T-cell (primary cell): ENCODE measurements at regions not wholly inside any gene's neighbourhood (a gene's known extent, or its start where the extent isn't known, plus 50 kb on each side); places are given as distances from the start of the nearest gene placed in this dataset.

Experiments
- ATAC-seq, 4 experiments: fragments of 200-7000 bp in 3 of 4; fragments of 150-1000 bp in 1 of 4; cut with Tn5 transposase; replicated peaks in 1 of 4; 1 replicate in 3 of 4; 2 replicates in 1 of 4; pipeline ENCODE4 v1.10.0; 2021; ENCODE audit warnings: moderate library complexity in 3 of 4, mild to moderate bottlenecking in 2 of 4, moderate number of reproducible peaks in 1 of 4
- CTCF ChIA-PET, 2 donors: fragments of 300-600 bp; sonication (Branson Sonifier 250); formaldehyde crosslinking; loops; one replicate each; lab custom pipeline; 2022; ENCODE audit warnings: antibody characterized with exemption in 2 of 2; lab: Charles Lee
- POLR2A ChIA-PET, 2 donors: fragments of 300-600 bp; sonication (Branson Sonifier 250); formaldehyde crosslinking; loops; one replicate each; lab custom pipeline; 2022; ENCODE audit warnings: antibody characterized with exemption in 2 of 2; lab: Charles Lee
- DNase-seq, 35 experiments: peaks; one replicate each; pipeline versions ENCODE4 v3.0.0 to v3.0.0-alpha.2; 2013 to 2023
- H3K27ac ChIP-seq: one replicate; pipeline ENCODE4 v1.5.1; 2013; ENCODE audit warnings: low read length
- H3K27me3 ChIP-seq, 2 experiments: replicated peaks in 1 of 2; 1 replicate in 1 of 2; 2 replicates in 1 of 2; pipeline versions ENCODE4 v1.6.1 to v1.7.0; 2013; ENCODE audit warnings: low read length in 1 of 2, mixed read lengths in 1 of 2; ENCODE audit not compliant: control insufficient read depth in 2 of 2, insufficient read depth in 2 of 2; ENCODE audit errors: extremely low read depth in 1 of 2
- H3K36me3 ChIP-seq, 2 donors: 1 replicate in 1 of 2; 2 replicates in 1 of 2; pipeline versions ENCODE4 v1.6.1 to v1.7.0; 2013; ENCODE audit warnings: low read length in 1 of 2; ENCODE audit not compliant: control insufficient read depth in 2 of 2, insufficient read depth in 1 of 2; ENCODE audit errors: extremely low read depth in 1 of 2
- H3K4me1 ChIP-seq, 2 experiments: 1 replicate in 1 of 2; 2 replicates in 1 of 2; pipeline versions ENCODE4 v1.6.1 to v1.7.0; 2013; ENCODE audit warnings: low read length in 2 of 2, mixed read lengths in 1 of 2; ENCODE audit not compliant: insufficient read depth in 2 of 2, control insufficient read depth in 1 of 2; ENCODE audit errors: extremely low read depth in 1 of 2
- H3K4me3 ChIP-seq, 2 donors: 1 replicate in 1 of 2; 2 replicates in 1 of 2; pipeline versions ENCODE4 v1.5.1 to v1.7.0; 2013; ENCODE audit warnings: mild to moderate bottlenecking in 2 of 2, low read length in 1 of 2, moderate library complexity in 1 of 2; ENCODE audit not compliant: control insufficient read depth in 1 of 2; ENCODE audit errors: extremely low read depth in 1 of 2
- H3K9me3 ChIP-seq: 2 replicates; pipeline ENCODE4 v1.7.0; 2013
- H3K27ac Mint-ChIP-seq, 2 donors: one replicate each; pipeline ENCODE4 v1.8.0; 2020 to 2021; ENCODE audit warnings: mild to moderate bottlenecking in 2 of 2, mixed read lengths in 2 of 2
- H3K27me3 Mint-ChIP-seq, 2 donors: one replicate each; pipeline ENCODE4 v1.8.0; 2021 to 2022; ENCODE audit warnings: mixed read lengths in 2 of 2
- H3K36me3 Mint-ChIP-seq: one replicate; pipeline ENCODE4 v1.8.0; 2021; ENCODE audit warnings: mixed read lengths
- H3K4me1 Mint-ChIP-seq, 3 donors: one replicate each; pipeline ENCODE4 v1.8.0; 2020 to 2022; ENCODE audit warnings: mixed read lengths in 3 of 3, mild to moderate bottlenecking in 1 of 3
- H3K4me3 Mint-ChIP-seq, 3 donors: one replicate each; pipeline ENCODE4 v1.8.0; 2020 to 2022; ENCODE audit warnings: mild to moderate bottlenecking in 3 of 3, mixed read lengths in 3 of 3, moderate library complexity in 3 of 3
- H3K9me3 Mint-ChIP-seq, 3 donors: one replicate each; pipeline ENCODE4 v1.8.0; 2020 to 2022; ENCODE audit warnings: mixed read lengths in 3 of 3
- WGBS: methylation state at CpG from one replicate; pipeline ENCODE4 v1.1.5; 2013; ENCODE audit warnings: missing lambda C conversion rate; ENCODE audit not compliant: insufficient coverage; 5-methylcytosine and 5-hydroxymethylcytosine counted together

DNA sequence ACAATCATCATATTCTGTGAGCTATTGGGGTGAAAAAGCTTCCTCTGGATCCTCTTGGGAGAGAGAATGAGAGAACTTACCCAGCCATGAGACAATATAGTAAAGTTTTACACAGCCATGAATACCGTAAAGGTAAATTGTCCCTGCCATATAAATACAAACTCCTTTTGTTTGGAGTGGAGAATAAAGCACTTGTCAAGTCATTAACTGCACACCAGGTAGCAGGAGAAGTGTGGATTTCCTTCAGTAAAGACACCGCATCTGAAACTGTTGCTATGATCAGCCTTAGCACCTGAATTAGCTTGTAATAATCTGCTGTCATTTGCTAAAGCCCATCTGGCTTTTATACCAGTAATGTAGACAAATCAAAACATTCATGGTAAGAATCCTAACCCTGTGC lies 336.6 kb upstream of the SLCO3A1 start:
- Mint-ChIP-seq H3K4me3 (no peak overlapping the region), H3K9me3 (peaks cover 0 to 3% (median 0%) of the 10 kb centered on the region in 3 donors), H3K27me3 (no peaks in the 10 kb centered on the region), H3K36me3 (no peaks in the 10 kb centered on the region), H3K27ac (no peak overlapping the region), H3K4me1 (peaks cover 0 to 25% (median 6%) of the 10 kb centered on the region in 3 donors)
- POLR2A ChIA-PET = no interaction called here
- no peak for ATAC-seq
- Histone ChIP-seq H3K36me3 (no peaks in the 10 kb centered on the region), H3K9me3 (no peaks in the 10 kb centered on the region), H3K27ac (no peak overlapping the region), H3K27me3 (no peaks in the 10 kb centered on the region), H3K4me1 (no peaks in the 10 kb centered on the region), H3K4me3 (no peak overlapping the region)
- WGBS = 100% methylated on average over 1 of the region's 2 CpGs
- no peak for DNase-seq
- CTCF ChIA-PET = no interaction called here

DNA sequence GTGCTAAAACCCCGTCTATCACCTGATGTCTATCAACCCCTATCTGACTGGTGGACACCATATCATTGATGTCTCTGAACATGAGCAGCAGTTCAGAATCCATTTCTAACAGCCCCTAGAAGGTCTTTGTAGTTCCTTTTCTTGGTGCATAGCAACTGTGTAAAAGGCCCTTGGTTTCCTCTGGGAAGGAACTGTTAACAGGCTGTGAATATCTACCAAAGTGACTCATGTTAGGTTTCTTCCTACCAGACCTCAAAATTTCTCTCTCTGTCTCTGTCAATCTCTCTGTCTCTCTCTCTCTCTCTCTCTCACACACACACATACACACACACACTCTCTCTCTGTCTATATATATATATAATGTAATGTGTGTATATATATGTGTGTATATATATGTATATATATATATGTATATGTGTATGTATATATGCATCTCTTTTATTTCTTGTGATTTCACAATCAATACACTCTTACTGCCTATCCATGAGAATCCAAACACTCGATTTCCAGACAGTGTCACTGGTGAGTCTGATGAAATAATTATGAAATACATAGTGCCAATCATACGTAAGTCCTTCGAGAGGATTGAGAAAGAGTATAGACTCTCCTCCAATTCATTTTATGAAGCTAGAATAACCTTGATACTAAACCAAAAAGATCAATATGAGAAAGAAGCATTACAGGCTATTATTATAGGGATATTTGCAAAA lies 335.9 kb upstream of the SLCO3A1 start:
- Histone ChIP-seq H3K4me3 (no peak overlapping the region), H3K36me3 (no peaks in the 10 kb centered on the region), H3K4me1 (peaks cover 0 to under 1% of the 10 kb centered on the region in 2 experiments), H3K27ac (no peak overlapping the region), H3K27me3 (no peaks in the 10 kb centered on the region), H3K9me3 (no peaks in the 10 kb centered on the region)
- no peak for DNase-seq
- Mint-ChIP-seq H3K9me3 (peaks cover 0 to 3% (median 0%) of the 10 kb centered on the region in 3 donors), H3K4me1 (peaks cover 8 to 32% (median 11%) of the 10 kb centered on the region in 3 donors), H3K27me3 (no peaks in the 10 kb centered on the region), H3K36me3 (no peaks in the 10 kb centered on the region), H3K27ac (no peak overlapping the region), H3K4me3 (no peak overlapping the region)
- ATAC-seq = no peak
- ChIA-PET CTCF (interaction anchor here (0.6 to 1.2 kb wide), 2 partner anchors 214 to 366 kb away, joined by 4 to 6 read pairs; no protein-coding TSS in a partner anchor), POLR2A (no interaction called here)
- WGBS = 100% methylated on average over 1 of the region's 4 CpGs

DNA sequence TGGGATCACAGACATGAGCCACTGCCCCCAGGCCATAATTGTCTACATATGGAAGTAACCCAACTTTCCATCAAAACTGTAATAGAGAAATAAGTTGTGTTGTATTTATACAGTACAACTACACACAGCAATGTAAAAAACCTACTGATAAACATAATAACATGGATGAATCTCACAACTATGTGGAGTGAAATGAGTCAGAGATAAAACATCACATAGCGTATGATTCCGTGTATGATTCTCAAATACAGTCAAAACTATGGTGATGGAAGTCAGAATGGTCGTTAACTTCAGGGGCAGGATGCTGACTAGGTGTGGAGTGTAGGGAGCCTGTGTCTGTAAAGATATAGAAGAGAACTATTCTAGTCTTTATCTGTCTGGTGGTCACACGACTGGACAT lies 332.7 kb upstream of the SLCO3A1 start:
- CTCF ChIA-PET = interaction anchor here in 1 of 2 donors (1.1 kb wide), 1 partner anchor 218 kb away, joined by 5 read pairs; no protein-coding TSS in a partner anchor
- no peak overlapping the region for H3K4me3 Mint-ChIP-seq
- H3K27me3 ChIP-seq = no peaks in the 10 kb centered on the region
- peaks cover 0 to 5% of the 10 kb centered on the region in 2 donors for H3K27me3 Mint-ChIP-seq
- no peak for ATAC-seq
- no peaks in the 10 kb centered on the region for H3K36me3 ChIP-seq
- H3K9me3 Mint-ChIP-seq = peaks cover 0 to 3% (median 0%) of the 10 kb centered on the region in 3 donors
- no peaks in the 10 kb centered on the region for H3K36me3 Mint-ChIP-seq
- H3K4me1 ChIP-seq = peaks cover 4 to 5% of the 10 kb centered on the region in 2 experiments
- peaks cover 18 to 46% (median 31%) of the 10 kb centered on the region in 3 donors for H3K4me1 Mint-ChIP-seq
- H3K27ac ChIP-seq = no peak overlapping the region
- DNase-seq = no peak
- POLR2A ChIA-PET = no interaction called here
- H3K9me3 ChIP-seq = no peaks in the 10 kb centered on the region
- WGBS = 50% methylated on average over 3 of the region's 4 CpGs
- H3K27ac Mint-ChIP-seq = no peak overlapping the region
- no peak overlapping the region for H3K4me3 ChIP-seq

DNA sequence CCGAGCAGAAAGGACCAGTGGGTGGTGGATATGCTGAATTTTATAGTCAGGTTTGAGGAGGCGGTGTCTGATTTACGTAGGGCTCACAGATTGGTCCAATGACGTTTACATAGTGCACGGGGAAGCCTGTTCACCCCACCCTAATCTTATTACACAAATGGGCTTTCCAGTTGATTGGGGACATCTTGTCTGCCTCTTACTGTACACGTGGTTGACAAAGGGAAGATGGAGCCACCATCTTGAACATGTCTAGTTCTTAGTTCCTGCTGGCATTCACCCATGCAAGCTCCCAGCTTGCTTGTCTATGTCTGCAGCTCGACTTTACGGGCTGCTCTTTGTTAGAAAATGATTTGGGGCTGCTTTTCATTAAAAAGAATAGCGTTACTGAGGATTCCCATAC lies 332.0 kb upstream of the SLCO3A1 start:
- Histone ChIP-seq H3K4me1 (peaks cover 4 to 5% of the 10 kb centered on the region in 2 experiments), H3K4me3 (no peak overlapping the region), H3K27ac (no peak overlapping the region), H3K9me3 (no peaks in the 10 kb centered on the region), H3K27me3 (no peaks in the 10 kb centered on the region), H3K36me3 (no peaks in the 10 kb centered on the region)
- H3K27ac Mint-ChIP-seq = no peak overlapping the region
- CTCF ChIA-PET = interaction anchor here in 1 of 2 donors (0.6 to 1.1 kb wide), 2 partner anchors 212 to 219 kb away, joined by 3 to 5 read pairs; no protein-coding TSS in a partner anchor
- no peaks in the 10 kb centered on the region for H3K36me3 Mint-ChIP-seq
- POLR2A ChIA-PET = no interaction called here
- peaks cover 0 to 9% of the 10 kb centered on the region in 2 donors for H3K27me3 Mint-ChIP-seq
- ATAC-seq (no peak), DNase-seq (no peak)
- 70% methylated on average over 2 of the region's 9 CpGs for WGBS
- peaks cover 18 to 48% (median 38%) of the 10 kb centered on the region in 3 donors for H3K4me1 Mint-ChIP-seq
- H3K9me3 Mint-ChIP-seq = peaks cover 0 to 3% (median 0%) of the 10 kb centered on the region in 3 donors
- no peak overlapping the region for H3K4me3 Mint-ChIP-seq

DNA sequence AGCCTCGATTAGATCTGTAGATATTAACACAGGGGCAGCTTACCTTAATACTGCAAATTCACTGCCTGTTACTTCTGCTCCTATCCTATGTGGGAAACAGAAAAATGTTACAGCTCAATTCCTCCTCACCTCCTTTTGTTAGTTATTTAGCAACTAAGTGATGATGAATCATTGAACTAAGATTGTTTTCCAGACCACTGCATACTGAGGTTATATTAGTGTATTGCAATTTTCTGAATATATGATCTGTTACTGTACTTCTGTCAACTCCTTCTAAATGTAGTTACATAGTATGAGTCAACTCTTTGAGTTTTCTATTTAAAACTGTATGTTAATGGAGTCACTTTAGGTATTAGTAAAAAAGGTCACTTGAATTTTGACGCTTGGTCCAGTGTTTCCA lies 331.5 kb upstream of the SLCO3A1 start:
- H3K36me3 Mint-ChIP-seq = no peaks in the 10 kb centered on the region
- Histone ChIP-seq H3K27me3 (no peaks in the 10 kb centered on the region), H3K36me3 (no peaks in the 10 kb centered on the region), H3K27ac (no peak overlapping the region), H3K4me3 (no peak overlapping the region), H3K9me3 (no peaks in the 10 kb centered on the region), H3K4me1 (peaks cover 4 to 5% of the 10 kb centered on the region in 2 experiments)
- POLR2A ChIA-PET = no interaction called here
- no peak for DNase-seq
- ATAC-seq = no peak
- H3K27ac Mint-ChIP-seq = no peak overlapping the region
- CTCF ChIA-PET = interaction anchor here in 1 of 2 donors (0.6 to 1.1 kb wide), 2 partner anchors 212 to 220 kb away, joined by 3 to 5 read pairs; no protein-coding TSS in a partner anchor
- 80% methylated on average over 1 of the region's 2 CpGs for WGBS
- H3K4me1 Mint-ChIP-seq = peaks cover 18 to 51% (median 42%) of the 10 kb centered on the region in 3 donors
- H3K9me3 Mint-ChIP-seq = peaks cover 0 to 3% (median 0%) of the 10 kb centered on the region in 3 donors
- H3K4me3 Mint-ChIP-seq = no peak overlapping the region
- H3K27me3 Mint-ChIP-seq = peaks cover 0 to 12% of the 10 kb centered on the region in 2 donors

DNA sequence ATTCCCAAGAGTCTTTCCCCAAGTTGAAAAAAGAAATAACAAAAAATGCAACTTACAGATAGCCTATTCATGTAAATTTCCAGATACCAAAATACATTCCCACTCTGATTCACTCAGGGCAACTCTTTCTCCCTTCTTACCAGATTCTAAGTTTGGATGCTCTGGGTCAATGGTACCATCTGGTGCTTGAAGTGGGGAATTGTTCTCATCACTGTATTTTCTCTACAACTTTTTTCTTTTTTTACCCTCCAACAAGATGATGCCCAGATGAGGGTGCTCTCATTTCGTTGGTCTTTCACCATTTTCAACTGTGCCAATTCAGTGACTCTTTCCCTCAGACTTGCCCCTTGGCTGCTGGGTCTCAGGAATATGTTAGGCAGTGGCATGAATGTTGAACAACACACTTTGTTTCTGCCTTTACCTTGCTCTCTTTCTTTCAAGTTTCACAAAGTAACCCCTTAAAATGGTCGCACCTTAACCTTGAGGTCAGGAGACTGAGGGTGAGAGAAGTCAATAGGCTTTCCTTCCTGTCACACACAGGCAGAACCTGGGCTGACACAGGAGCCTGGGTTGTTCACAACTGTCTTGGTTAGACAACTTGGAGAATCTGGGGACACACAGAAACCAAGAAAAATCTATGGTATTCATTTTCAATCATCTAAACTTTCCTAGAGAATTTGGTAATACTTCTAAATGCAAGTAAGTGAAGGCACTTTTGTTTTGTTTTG lies 330.7 kb upstream of the SLCO3A1 start:
- H3K36me3 Mint-ChIP-seq = no peaks in the 10 kb centered on the region
- WGBS = no CpG with 5 or more reads among the region's 2 CpGs
- peaks cover 4 to 5% of the 10 kb centered on the region in 2 experiments for H3K4me1 ChIP-seq
- H3K27me3 Mint-ChIP-seq = peaks cover 0 to 12% of the 10 kb centered on the region in 2 donors
- CTCF ChIA-PET = no interaction called here
- H3K27ac ChIP-seq = no peak overlapping the region
- H3K36me3 ChIP-seq = no peaks in the 10 kb centered on the region
- H3K27ac Mint-ChIP-seq = peak overlapping the region in 1 of 2 donors; percentile 6
- POLR2A ChIA-PET = no interaction called here
- peaks cover 0 to 3% (median 0%) of the 10 kb centered on the region in 3 donors for H3K9me3 Mint-ChIP-seq
- H3K4me1 Mint-ChIP-seq = peaks cover 18 to 45% (median 44%) of the 10 kb centered on the region in 3 donors
- no peaks in the 10 kb centered on the region for H3K9me3 ChIP-seq
- DNase-seq (peak in 10 of 35 experiments; percentile 3 to 63 (median 10)), ATAC-seq (peak; percentile 35 to 60 (median 56))
- H3K4me3 ChIP-seq = no peak overlapping the region
- H3K27me3 ChIP-seq = no peaks in the 10 kb centered on the region
- peak overlapping the region in 1 of 3 donors; percentile 37 for H3K4me3 Mint-ChIP-seq
